ENCODE measurements at regions not wholly inside any gene's neighbourhood (a gene's known extent, or its start where the extent isn't known, plus 50 kb on each side); places are given as distances from the start of the nearest gene placed in this dataset.

GRCh38 chr18:10130606-10131005 is 216.8 kb downstream of the VAPA start:
- TF ChIP-seq ATF3 (IDR thresholded peaks at IDR 0.05), result no peak
- no peak for TF ChIP-seq SP1 (IDR thresholded peaks at IDR 0.05; ENCODE audit: low read depth)
- no peak for TF ChIP-seq CTCF (IDR thresholded peaks at IDR 0.05 in 2 of 3, conservative IDR thresholded peaks at IDR 0.05 in 1 of 3; ENCODE audit: borderline replicate concordance in 1 of 3, insufficient read depth in 1 of 3, low read depth in 2 of 3, low read length in 2 of 3)
- TF ChIP-seq POLR2AphosphoS5 (IDR thresholded peaks at IDR 0.05; ENCODE audit: low read depth, low read length), result no peak
- no peak for TF ChIP-seq ZBTB33 (IDR thresholded peaks at IDR 0.05; ENCODE audit: extremely low read depth, insufficient replicate concordance, low read length)
- no peak for TF ChIP-seq YY1 (IDR thresholded peaks at IDR 0.05; ENCODE audit: extremely low read depth, insufficient replicate concordance, low read depth, low read length)
- no peak for TF ChIP-seq SIN3A (IDR thresholded peaks at IDR 0.05; ENCODE audit: low read depth)
- TF ChIP-seq MAX (IDR thresholded peaks at IDR 0.05), result no peak
- TF ChIP-seq ZFX (IDR thresholded peaks at IDR 0.05), result no peak
- no peak for TF ChIP-seq POLR2A (IDR thresholded peaks at IDR 0.05; ENCODE audit: borderline replicate concordance, extremely low read depth, insufficient read depth, insufficient read length)
- TF ChIP-seq CEBPB (IDR thresholded peaks at IDR 0.05; ENCODE audit: low read depth), result no peak

Data from HCT116 (cell line).